ENCODE measurements at regions not wholly inside any gene's neighbourhood (a gene's known extent, or its start where the extent isn't known, plus 50 kb on each side); places are given as distances from the start of the nearest gene placed in this dataset.
A peak's percentile ranks its signal among the peaks of the same experiment; 100 is the strongest.

DNA sequence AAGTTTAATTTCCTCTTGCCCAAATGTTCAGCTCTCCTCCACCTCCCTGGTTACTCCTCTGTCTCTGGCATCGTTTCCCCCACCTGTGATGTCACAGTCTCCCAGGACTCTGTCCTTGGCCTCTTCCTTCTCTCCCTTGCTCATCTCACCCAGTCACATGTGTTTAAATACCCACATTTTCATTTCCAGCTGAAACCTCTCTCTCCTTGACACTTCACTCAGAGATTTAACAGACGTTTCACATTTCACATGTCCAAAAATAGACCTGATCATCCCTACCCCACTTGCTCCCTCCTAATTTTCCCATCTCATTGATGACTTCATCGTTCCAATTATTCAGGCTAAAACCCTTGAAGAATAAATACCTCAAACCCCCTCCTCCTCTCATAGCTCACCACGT is 604.1 kb upstream of the JAG1 start:
- BruUV-seq (replicated peaks): no TSS peak
- ChIA-PET POLR2A (no interaction called here), CTCF (ENCODE audit: low intra/inter-chr PET ratio, low total read pairs) (no interaction called here)
- H3K4me1 ChIP-seq (ENCODE audit: insufficient read depth, low read length): no peaks in the 10 kb centered on the region
- FAIRE-seq (no peak), ATAC-seq (no peak), DNase-seq (ENCODE audit: low spot score) (no peak)
- H2AFZ ChIP-seq (ENCODE audit: low read length): no peak overlapping the region
- H4K20me1 ChIP-seq (ENCODE audit: insufficient read depth, low read length): no peaks in the 10 kb centered on the region
- no peaks in the 10 kb centered on the region for H3K79me2 ChIP-seq (ENCODE audit: insufficient read depth, low read length)
- H3K27ac ChIP-seq (ENCODE audit: extremely low read length, insufficient read depth, low read length): no peak overlapping the region
- no peaks in the 10 kb centered on the region for H3K36me3 ChIP-seq (replicated peaks in 1 of 2; ENCODE audit: control insufficient read depth in 1 of 2, insufficient read depth in 2 of 2, low read length in 2 of 2)
- H3K27me3 ChIP-seq (ENCODE audit: control insufficient read depth in 1 of 2, insufficient read depth in 2 of 2, low read length in 2 of 2): no peaks in the 10 kb centered on the region
- peaks cover 12% of the 10 kb centered on the region; the same call in 1 of the 2 replicates for H3K9me3 ChIP-seq (ENCODE audit: low read length)
- WGBS (ENCODE audit: low lambda C conversion rate): 2% methylated on average over 4 of the region's 4 CpGs
- intact Hi-C loops (cut with micrococcal nuclease; ENCODE audit: unreplicated experiment) (loop anchor here (10.0 kb wide), 3 partner anchors 183 to 843 kb away; partner anchors contain the start of genes MKKS and SLX4IP), in situ Hi-C loops (cut with HindIII; ENCODE audit: extremely low pct_ligation_motif_present, low pct_unique_long_range_greater_than_20kb) (no loop called here)
- peak; percentile 65; the same call in 1 of the 2 replicates for TF ChIP-seq CREB1 (IDR thresholded peaks at IDR 0.05)
- no peak for TF ChIP-seq CREB1 (CRISPR knock-in tag; IDR thresholded peaks at IDR 0.05)
- peak; percentile 15; the same call in 1 of the 2 replicates for TF ChIP-seq ATF7 (IDR thresholded peaks at IDR 0.05)
- no peak for TF ChIP-seq ATF7 (CRISPR knock-in tag; IDR thresholded peaks at IDR 0.05)
- TF ChIP-seq ZNF850 (CRISPR knock-in tag; conservative IDR thresholded peaks at IDR 0.05): no peak
- H3K9ac ChIP-seq (ENCODE audit: insufficient read depth, low read depth, low read length): no peak overlapping the region
- H3K4me3 ChIP-seq (replicated peaks in 1 of 3; ENCODE audit: insufficient read depth in 1 of 3, low read depth in 2 of 3, low read length in 3 of 3): no peak overlapping the region
- no peak overlapping the region for H3K4me2 ChIP-seq (ENCODE audit: low read depth, low read length)

DNA sequence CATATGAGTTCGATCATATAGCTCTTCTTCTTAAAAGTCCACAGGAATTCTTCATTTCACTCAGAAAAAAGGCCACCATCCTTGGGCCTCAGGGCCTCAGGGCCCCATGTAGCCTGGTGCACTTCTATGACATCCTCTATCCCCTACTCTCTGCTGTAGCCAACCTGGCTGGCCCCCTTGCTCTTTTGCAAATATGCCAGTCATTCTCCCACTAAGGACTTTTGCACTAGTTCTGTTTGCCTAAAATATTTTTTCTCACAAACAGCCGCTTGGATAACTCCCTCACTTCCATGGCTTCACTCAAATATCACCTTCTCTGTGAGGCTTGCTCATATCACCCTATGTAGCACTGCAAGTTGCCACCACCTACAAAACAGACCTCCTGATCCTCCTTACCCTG is 604.7 kb upstream of the JAG1 start:
- POLR2A ChIA-PET: no interaction called here
- intact Hi-C loops (cut with micrococcal nuclease; ENCODE audit: unreplicated experiment): loop anchor here (10.0 kb wide), 3 partner anchors 184 to 844 kb away; partner anchors contain the start of genes MKKS and SLX4IP
- in situ Hi-C loops (cut with HindIII; ENCODE audit: extremely low pct_ligation_motif_present, low pct_unique_long_range_greater_than_20kb): no loop called here

More for the DNA sequence above, 604.7 kb upstream of the JAG1 start:
- FAIRE-seq (no peak), ATAC-seq (no peak; the same call in 2 of the 3 replicates), DNase-seq (ENCODE audit: low spot score) (no peak)
- Histone ChIP-seq H4K20me1 (ENCODE audit: insufficient read depth, low read length) (no peaks in the 10 kb centered on the region), H3K4me2 (ENCODE audit: low read depth, low read length) (no peak overlapping the region), H2AFZ (ENCODE audit: low read length) (no peak overlapping the region), H3K36me3 (replicated peaks in 1 of 2; ENCODE audit: control insufficient read depth in 1 of 2, insufficient read depth in 2 of 2, low read length in 2 of 2) (no peaks in the 10 kb centered on the region), H3K4me3 (replicated peaks in 1 of 3; ENCODE audit: insufficient read depth in 1 of 3, low read depth in 2 of 3, low read length in 3 of 3) (no peak overlapping the region), H3K79me2 (ENCODE audit: insufficient read depth, low read length) (no peaks in the 10 kb centered on the region), H3K27me3 (ENCODE audit: control insufficient read depth in 1 of 2, insufficient read depth in 2 of 2, low read length in 2 of 2) (no peaks in the 10 kb centered on the region), H3K27ac (ENCODE audit: extremely low read length, insufficient read depth, low read length) (no peak overlapping the region), H3K9ac (ENCODE audit: insufficient read depth, low read depth, low read length) (no peak overlapping the region), H3K9me3 (ENCODE audit: low read length) (peaks cover 12% of the 10 kb centered on the region; the same call in 1 of the 2 replicates), H3K4me1 (ENCODE audit: insufficient read depth, low read length) (no peaks in the 10 kb centered on the region)
- 0% methylated on average over 2 of the region's 2 CpGs for WGBS (ENCODE audit: low lambda C conversion rate)
- CTCF ChIA-PET (ENCODE audit: low intra/inter-chr PET ratio, low total read pairs): no interaction called here
- no TSS peak for BruUV-seq (replicated peaks)
- no peak for TF ChIP-seq CBX2 (IDR thresholded peaks at IDR 0.05; ENCODE audit: low read depth, low read length)
- TF ChIP-seq CBX2 (CRISPR knock-in tag; IDR thresholded peaks at IDR 0.05; ENCODE audit: low read depth): no peak
- TF ChIP-seq HIVEP1 (CRISPR knock-in tag; IDR thresholded peaks at IDR 0.05): no peak
- TF ChIP-seq HNRNPL (IDR thresholded peaks at IDR 0.05; ENCODE audit: low read depth, low read length): no peak
- no peak for TF ChIP-seq ZNF503 (CRISPR knock-in tag; IDR thresholded peaks at IDR 0.05)
- TF ChIP-seq NFE2L2 (IDR thresholded peaks at IDR 0.05; ENCODE audit: low read length): peak; percentile 76
